ENCODE measurements at regions not wholly inside any gene's neighbourhood (a gene's known extent, or its start where the extent isn't known, plus 50 kb on each side); places are given as distances from the start of the nearest gene placed in this dataset.

GRCh38 chr14:104356020-104356737 lies 217.8 kb downstream of the KIF26A start:
- DNase-seq (ENCODE audit: low read depth in 2 of 2): no peak

GRCh38 chr14:104356738-104357688 lies 218.6 kb downstream of the KIF26A start:
- no peak for DNase-seq (ENCODE audit: low read depth in 2 of 2)

- no peak for DNase-seq (ENCODE audit: low read depth in 2 of 2)
Measured at GRCh38 chr14:104357689-104358527, 219.5 kb downstream of the KIF26A start.

GRCh38 chr14:104358528-104359300 lies 220.3 kb downstream of the KIF26A start:
- DNase-seq (ENCODE audit: low read depth in 2 of 2): no peak

- DNase-seq (ENCODE audit: low read depth in 2 of 2): no peak
Measured at GRCh38 chr14:104359301-104359968, 220.1 kb upstream of the C14orf180 start.

GRCh38 chr14:104359969-104360442 lies 219.6 kb upstream of the C14orf180 start:
- no peak for DNase-seq (ENCODE audit: low read depth in 2 of 2)

GRCh38 chr14:104360501-104360900 lies 219.1 kb upstream of the C14orf180 start:
- DNase-seq (ENCODE audit: low read depth in 2 of 2): no peak

- DNase-seq (ENCODE audit: low read depth in 2 of 2): no peak
Measured at GRCh38 chr14:104361101-104361591, 218.4 kb upstream of the C14orf180 start.

GRCh38 chr14:104361921-104362681 lies 217.5 kb upstream of the C14orf180 start:
- no peak for DNase-seq (ENCODE audit: low read depth in 2 of 2)

GRCh38 chr14:104362761-104363605 lies 216.6 kb upstream of the C14orf180 start:
- no peak for DNase-seq (ENCODE audit: low read depth in 2 of 2)

- no peak for DNase-seq (ENCODE audit: low read depth in 2 of 2)
Measured at GRCh38 chr14:104363891-104364760, 215.4 kb upstream of the C14orf180 start.

- no peak for DNase-seq (ENCODE audit: low read depth in 2 of 2)
Measured at GRCh38 chr14:104364830-104365229, 214.7 kb upstream of the C14orf180 start.

- no peak for DNase-seq (ENCODE audit: low read depth in 2 of 2)
Measured at GRCh38 chr14:104366931-104367865, 212.4 kb upstream of the C14orf180 start.

GRCh38 chr14:104367866-104368750 lies 211.5 kb upstream of the C14orf180 start:
- no peak for DNase-seq (ENCODE audit: low read depth in 2 of 2)

GRCh38 chr14:104368751-104369100 lies 210.8 kb upstream of the C14orf180 start:
- no peak for DNase-seq (ENCODE audit: low read depth in 2 of 2)

Data from dermis microvascular lymphatic vessel endothelial cell (primary cell).